GM18870 (cell line): ENCODE measurements at regions not wholly inside any gene's neighbourhood (a gene's known extent, or its start where the extent isn't known, plus 50 kb on each side); places are given as distances from the start of the nearest gene placed in this dataset.
"Not testable (repeated sequence)": the region's sequence is repeated elsewhere in the genome, so short reads cannot be mapped to it uniquely, and the experiment has no call there.

Source experiments
- ATAC-seq: cut with Tn5 transposase; IDR thresholded peaks from one replicate; pipeline ENCODE4 v1.9.1; 2021; ENCODE audit warnings: moderate library complexity; ENCODE audit not compliant: unreplicated experiment

DNA sequence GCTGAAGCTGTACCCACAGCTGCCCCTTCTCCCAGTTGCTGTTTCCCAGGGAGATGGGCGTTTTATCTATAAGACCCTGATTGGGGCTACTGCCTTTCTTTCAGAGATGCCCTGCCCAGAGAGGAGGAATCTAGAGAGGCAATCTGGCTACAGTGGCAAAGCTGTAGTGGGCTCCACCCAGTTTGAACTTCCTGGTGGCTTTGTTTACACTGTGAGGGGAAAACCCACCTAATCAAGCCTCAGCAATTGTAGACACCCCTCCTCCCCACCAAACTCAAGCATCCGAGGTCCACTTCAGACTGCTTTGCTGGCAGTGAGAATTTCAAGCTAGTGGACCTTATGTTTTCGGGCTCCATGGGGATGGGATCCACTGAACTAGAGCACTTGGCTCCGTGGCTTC, 240.4 kb upstream of the AFF2 start:
- ATAC-seq = no peak

DNA sequence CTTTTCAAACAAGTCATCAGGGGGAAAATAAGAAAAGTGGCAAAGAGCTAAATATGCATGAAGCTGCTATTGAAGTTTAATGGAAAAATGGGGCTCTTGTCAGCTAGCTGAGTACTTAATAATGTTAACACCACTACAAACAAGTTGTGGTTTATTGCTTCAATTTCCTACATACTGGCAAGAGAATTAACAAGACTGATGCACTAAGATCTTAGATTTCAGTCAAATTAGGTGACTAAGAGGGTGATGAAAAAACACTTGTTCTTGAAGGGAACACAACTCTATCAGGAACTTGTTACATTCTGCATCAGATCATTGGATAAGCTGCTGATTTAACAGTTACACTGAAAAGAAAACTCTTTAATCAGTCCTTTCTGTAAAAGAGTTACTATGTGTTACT, 234.6 kb upstream of the AFF2 start:
- ATAC-seq = no peak

DNA sequence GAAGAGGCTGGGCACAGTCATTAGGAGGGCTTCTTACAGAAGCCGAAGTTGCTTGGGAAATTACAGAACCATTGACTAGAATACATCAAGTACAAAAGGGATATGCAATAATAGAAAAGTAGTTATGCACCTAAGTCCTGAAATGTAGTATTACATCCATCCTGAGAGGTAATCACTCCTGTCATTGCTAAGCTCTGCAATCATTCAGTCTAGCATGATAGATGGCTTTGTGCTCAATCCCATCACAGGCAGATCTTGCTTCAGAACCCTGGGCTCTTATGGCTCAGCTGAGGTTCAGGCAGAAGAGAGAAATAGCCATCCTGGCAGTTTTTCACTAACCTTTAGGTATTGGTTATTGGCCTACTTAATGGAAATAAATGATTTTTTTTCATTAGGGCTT, 231.7 kb upstream of the AFF2 start:
- no peak for ATAC-seq

DNA sequence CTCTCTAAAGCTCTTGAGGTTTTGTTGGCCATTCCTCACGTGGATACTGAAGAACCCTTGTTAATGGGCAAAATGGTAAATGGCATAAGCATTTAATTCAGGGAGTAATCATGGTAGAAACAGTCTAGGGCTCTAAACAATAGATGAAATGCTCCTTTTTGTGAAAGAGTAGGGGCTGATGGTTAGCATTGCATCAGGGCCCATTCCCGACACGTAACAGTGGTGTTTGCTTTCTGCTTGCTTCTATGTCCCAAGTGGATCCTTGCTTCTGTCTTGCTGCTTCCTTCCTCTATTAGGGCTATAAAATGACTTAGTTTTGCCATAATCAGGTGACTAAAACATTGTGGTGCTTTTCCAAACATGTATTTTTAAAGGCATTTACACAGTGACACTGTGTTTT, 230.9 kb upstream of the AFF2 start:
- ATAC-seq = no peak

DNA sequence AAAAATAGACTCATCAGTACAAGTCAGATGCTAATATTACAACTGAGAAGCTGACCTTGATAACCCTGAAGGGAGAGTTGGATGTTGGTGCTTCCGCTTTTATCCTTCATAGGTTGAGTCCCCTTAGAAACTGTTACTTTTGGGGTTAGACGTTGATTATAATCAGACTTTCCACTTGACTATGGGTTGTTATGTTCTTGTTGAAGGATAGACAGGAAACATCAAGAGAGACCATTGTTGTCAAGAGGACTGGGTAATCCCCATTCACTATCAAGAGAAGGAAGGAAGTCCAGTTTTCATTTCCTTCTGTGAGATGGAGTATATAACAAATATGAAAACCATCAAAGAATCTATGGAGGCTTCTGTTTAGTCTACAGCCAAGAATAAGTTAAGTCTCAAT, 229.9 kb upstream of the AFF2 start:
- ATAC-seq = no peak

DNA sequence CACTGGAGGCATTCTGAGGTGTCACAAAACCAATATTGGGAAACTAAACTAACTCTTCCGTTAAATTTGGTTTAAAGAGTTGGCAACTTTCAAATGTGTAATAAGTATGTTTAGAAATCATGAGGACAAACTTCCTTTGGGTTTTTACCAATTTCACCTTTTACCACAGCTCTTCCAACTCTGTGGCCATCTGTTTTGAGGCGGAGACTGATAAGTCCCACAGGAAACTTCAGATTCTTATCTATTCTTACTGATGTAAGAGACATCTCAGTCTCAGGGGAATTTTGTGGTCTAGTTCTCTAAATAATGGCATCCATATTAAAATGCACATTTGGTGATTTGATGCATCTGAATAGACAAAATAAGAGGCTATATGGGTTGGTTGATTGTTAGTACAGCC, 229.2 kb upstream of the AFF2 start:
- no peak for ATAC-seq

DNA sequence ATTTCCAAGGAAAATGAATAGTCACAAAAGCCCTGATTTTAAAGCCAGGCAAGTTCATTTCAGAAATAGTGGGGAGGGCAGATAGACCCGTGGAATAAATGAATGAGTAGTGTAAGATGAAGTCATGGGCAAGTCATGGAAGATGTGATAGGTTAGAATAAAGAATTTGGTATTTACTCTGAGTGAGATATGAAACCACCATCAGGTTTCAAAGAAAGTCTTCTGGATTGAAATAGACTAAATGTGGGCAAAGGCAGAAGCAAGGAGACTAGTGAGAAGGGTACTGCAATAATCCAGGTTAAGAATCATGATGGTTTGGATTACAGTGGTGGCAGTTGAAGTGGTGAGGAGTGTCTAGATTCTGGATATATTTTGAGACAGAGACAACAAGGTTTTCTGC, 218.5 kb upstream of the AFF2 start:
- no peak for ATAC-seq

DNA sequence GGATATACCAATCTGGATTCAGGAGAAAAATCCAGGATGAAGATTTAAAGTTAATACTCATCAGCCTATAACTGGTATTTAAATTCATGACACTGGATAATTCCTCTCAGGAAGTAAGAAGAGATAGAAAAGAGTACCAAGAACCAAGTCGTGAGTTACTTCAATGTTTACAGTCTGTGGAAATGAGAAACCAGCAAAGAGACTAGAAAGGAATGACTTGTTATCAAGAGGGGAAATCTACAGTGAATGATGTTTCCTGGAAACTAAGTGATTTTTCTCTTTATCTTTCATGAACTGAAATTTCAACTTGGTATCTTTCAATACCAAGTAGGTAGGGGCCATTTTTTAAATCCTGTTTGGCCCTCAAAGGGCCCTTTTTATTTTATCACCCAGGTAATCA, 217.9 kb upstream of the AFF2 start:
- no peak for ATAC-seq

DNA sequence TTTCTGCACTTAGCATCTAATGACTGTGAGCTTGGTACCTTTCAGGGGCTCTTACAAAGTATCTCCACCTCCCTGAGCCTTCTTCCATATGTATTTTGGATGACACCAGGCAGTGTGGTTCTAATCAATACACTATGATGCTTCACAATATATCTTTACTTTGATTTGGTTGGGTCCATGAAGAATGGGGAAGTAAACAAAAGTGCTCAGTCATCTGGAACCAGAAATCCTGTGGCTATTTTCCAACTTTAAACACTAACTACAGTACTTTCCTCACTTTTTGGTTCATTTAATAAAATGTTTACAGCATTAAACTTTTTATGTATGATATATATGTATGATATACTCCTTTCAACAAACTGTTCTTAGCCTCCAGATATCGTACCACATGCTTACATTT, 216.4 kb upstream of the AFF2 start:
- ATAC-seq = no peak

DNA sequence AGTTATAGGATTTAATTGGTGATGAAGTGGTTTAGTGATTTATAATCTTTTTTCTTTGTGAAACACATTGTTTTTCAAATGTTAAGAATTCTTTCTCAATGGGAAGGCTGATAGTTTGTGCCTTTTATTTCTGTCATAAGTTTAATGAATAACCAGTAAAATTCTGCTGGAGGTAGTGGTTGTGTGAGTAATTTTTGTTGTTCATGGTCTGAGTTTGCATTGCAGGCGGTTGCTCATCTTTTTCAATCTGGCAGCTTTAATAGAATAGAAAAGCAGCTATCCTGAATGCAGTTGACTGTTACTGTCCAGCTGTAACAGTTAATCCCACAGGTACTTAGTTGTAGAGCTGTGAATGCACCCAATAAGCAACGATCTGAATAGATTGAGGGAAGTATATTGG, 215.6 kb upstream of the AFF2 start:
- no peak for ATAC-seq

DNA sequence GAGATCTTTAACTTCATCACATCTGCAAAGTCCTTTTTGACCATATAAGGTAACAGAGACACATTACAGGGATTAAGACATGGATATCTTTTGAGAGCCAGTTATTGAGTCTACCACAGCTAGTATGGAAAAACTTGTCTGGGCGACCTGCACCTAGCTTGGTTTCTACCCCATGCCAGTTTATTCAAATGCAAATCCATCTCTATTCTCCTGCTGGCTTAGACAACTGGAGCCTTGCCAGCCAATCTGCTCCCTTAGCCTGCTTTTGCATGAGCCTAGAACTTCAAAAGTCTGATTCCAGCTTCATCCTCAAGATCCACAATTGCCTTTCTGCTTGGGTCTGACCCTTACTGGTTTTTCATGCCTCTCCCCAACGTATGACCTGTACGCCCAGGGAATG, 212.0 kb upstream of the AFF2 start:
- no peak for ATAC-seq

DNA sequence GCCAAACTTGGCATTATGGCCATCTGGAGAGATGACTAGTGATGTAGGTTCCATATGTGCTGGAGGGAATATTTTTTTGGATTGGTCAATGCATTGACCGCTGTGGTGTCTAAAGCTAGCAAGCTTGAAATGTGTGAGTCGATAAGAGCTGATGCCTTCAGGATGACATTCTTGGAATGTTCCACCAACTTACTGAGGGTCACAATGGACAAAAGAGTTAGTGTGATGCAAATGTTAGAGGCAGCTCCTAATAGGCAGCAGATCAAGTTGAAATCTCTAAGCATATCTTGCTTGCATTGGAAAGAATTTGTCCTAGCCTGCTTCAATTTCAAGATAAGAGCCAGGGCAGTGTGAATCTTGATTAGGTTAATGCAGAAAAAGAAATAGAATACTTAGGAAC, 210.4 kb upstream of the AFF2 start:
- no peak for ATAC-seq

DNA sequence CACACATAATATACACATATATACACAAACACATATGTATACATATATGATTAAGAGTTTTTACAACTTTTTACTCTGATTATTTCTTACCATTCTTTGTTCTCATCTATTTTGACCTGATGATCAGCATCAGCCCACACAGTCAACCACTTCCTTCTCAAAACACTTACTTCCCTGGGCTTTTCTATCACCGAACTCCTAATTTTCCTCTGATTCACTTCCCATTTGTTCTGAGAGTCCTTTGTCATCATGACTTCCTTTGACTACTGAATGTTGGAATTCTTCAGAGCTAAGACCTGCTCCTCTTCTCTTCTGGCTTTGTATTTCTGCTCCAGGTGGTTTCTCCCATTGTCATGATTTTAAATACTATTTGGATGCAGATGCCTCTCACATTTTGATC, 209.5 kb upstream of the AFF2 start:
- ATAC-seq = no peak

DNA sequence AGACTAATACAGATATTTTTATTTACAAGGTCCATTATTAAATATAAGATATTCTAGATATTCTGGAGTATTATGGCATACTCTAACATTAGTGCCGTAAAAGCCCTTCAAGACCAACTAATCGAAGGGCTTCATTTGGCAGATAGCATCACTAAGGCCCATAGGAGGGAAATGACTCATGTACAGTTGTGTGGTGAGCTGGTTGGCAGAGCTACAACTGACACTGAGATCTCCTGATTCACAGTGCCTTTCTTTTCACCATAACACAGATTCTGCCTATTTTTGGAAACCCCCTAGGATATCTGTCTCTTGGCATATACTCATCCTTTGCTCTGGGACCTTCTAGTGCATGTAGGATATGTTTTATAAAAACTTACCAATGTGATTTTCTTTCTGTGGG, 201.7 kb upstream of the AFF2 start:
- no peak for ATAC-seq

DNA sequence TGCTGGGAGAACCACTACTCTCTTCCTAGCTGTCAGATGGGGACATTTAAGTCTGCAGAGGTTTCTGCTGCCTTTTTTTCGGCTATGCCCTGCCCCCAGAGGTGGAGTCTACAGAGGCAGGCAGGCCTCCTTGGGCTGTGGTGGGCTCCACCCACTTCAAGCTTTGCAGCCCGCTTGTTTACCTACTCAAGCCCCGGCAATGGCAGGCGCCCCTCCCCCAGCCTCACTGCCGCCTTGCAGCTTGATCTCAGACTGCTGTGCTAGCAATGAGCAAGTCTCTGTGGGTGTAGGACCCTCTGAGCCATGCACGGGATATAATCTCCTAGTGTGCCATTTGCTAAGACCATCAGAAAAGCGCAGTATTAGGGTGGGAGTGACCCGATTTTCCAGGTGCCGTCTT, 195.2 kb upstream of the AFF2 start:
- not testable (repeated sequence) for ATAC-seq

DNA sequence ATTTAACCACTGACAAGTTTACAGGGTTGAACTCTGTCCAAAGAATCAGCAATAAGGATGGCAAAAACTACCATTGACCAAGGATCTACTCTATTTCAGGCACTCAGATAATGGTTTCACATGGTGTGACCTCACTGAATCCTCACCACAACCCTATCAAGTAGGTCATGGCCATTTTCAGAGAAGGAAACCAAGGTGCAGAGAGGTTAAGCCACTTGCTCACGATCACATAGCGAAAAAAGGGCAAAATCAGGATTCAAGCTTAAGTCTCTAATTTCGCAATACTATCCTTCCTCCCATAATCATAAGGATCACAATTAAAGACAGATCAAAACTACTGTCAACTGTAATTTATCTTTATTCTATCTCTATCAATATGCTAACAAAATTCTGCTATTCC, 191.0 kb upstream of the AFF2 start:
- no peak for ATAC-seq

DNA sequence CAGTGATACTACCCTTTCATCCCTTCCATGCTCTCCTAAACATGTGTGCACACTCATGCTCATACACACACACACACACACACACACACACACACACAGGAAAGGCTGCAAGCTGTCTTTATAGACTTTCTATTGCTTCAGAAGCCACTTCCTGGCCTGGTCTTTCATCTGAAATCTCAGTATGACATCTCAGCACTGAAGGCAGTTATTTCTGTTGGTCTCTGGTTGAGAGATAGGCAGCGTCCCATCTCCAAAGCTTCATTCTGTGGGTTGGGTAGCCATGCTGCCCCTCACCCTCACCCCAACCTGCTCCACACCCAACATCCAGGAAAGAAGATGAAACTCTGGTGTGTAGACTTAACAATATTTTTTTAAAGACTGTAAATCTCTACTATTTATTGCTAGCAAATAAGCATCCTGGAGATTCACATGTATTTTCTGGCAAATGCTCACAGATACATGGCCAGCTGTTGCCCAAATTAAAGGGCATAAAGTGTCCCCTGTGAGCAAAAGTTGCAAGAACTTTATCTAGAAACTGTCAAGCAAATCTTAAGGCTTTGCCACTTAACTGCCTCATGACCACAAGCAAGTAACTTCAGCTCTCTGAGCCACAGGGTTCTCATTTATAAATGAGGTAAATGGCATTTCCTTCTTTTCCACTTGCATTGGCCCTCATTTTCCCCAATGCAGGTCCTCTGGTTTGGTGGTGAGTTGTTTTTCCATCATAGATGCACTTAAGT, 189.8 kb upstream of the AFF2 start:
- peak; percentile 84 for ATAC-seq

DNA sequence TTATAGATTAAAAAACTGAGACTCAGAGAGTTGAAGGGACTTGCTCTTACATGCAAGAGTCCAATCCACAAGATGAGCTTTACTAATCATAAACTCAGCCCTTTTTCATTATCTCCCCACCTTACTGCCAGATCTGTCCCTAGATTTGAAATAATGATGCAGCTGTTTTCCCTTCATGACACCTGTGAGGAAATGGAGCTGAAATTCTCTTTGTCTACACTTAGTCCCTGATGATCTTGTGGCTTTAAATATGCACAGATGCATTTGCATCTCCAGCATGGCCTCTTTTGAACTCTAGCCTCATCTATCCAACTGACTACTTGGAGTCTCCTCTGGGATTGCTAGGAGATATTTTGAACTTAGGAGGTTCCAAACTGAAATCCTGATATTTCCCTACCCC, 188.9 kb upstream of the AFF2 start:
- ATAC-seq = no peak

DNA sequence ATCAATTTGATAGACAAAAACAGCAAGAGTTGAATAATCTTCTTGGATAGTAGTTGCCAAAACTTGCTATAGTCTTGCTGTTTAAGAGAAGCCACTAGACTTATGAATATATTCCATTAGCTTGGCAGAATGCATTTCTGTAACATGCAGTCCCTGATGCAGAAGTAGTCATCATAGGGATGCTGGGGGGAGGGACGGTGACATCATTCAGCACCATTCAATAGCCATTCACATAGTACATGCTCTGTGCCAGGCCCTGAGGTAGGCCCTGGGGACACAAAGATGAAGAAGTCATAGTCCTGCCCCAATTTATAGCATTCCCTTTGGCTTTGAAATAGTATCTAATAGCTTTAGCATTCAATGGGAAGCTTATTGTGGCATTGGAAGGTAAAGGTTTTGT, 185.5 kb upstream of the AFF2 start:
- no peak for ATAC-seq

DNA sequence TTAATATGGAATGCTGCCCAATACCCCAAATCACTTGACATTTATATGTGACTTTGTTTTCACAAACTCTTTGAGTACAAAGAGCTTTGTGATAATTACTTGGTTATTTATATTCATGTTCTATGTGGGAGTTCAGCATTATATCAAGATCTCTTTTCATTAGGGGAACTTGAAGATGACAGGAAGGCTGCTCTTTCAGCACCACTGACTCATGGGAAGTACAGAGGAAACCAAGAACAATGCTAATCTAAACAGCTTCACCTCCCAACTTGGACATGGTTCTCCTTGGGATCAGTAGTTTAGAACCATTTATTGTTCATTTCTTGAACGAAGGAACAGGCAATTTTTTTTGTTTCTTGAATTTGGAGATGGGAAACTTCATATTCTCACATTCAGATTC, 184.0 kb upstream of the AFF2 start:
- ATAC-seq = no peak

DNA sequence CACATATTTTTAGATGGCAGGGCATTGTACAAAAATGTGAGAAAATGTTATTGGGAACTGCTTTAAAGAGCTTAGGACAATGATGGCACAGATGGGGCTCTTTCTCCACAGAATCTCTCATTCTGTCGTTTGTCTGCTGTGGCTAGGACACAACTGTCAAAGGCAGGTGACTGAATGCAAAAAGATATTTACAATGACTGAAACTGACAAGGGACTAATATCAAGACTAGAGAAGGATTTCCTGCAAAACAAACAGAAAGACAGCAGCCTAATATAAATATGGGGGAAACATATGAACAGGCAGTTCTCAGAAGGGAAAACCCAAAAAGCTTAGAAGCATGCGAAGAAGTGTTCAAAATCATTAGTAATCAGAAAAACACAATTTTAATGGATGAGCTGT, 177.5 kb upstream of the AFF2 start:
- ATAC-seq = no peak

DNA sequence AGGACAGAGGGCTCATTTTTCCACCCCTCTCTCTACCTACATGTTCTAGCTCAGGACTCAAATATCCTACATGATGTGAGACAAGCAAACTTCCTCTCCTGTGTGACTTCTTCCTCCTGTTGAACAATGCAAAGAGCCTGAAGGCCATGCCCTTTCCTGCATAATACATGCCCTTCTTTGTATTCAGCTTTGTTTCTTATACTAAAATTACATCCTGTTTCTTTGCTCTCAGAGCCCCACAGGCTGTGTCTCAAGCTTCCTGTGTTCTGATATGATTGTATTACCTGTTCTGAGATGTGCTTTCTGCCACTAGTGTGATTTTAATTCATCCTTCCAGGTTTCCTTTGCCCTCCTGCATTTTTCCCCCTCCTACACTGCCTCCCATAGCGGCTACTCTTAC, 166.4 kb upstream of the AFF2 start:
- no peak for ATAC-seq

DNA sequence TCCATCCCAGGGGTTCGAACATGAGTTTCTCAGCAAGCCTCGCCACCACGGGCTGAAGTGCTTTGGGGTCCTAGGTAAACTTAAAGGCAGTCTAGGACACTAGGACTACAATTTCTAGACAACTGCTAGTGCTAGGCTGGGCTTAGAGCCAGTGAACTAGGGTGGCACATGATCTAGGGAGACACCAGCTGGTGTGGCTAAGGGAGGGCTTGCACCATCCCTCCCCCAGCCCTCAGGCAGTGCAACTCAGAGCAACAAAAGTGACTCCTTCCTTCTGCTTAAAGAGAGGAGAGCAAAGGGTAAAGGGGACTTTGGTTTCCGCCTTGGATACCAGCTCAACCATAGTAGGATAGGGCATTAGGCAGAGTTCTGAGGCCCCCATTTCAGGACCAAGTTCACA, 162.5 kb upstream of the AFF2 start:
- ATAC-seq = no peak

DNA sequence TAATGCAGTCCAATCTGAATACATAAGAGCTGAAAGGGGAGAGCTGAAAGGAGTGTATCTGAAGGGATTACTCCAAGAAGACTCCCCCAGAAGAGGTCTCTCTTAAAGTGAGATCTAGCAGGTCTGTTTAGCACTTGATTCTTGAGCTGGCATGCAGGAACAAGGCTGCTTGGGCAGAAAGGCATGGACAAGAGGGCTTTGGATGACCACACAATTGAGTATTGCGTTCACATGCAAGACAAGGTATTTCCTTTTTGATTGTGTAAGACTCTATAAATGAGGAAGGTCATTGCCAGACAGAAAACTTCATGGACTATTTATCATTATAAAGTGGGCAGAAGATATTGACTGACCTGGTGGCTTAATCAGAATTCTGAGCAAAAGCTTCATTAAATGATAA, 145.5 kb upstream of the AFF2 start:
- no peak for ATAC-seq
